HL-60 (cell line): ENCODE measurements at regions not wholly inside any gene's neighbourhood (a gene's known extent, or its start where the extent isn't known, plus 50 kb on each side); places are given as distances from the start of the nearest gene placed in this dataset.

Source experiments
- DNase-seq, 2 experiments: peaks; one replicate each; pipeline ENCODE4 v3.0.0-alpha.2; 2010 to 2020; ENCODE audit warnings: low read depth in 1 of 2, low spot score in 1 of 2
- H3K27ac ChIP-seq: fragments of 250-450 bp; sonication (Bioruptor Pico); replicated peaks from 2 replicates; pipeline ENCODE4 v1.5.1; 2020; ENCODE audit warnings: mild to moderate bottlenecking, moderate library complexity
- H3K27me3 ChIP-seq: fragments of 250-450 bp; sonication (Bioruptor Pico); 2 replicates; pipeline ENCODE4 v1.5.1; 2021; ENCODE audit warnings: mild to moderate bottlenecking, moderate library complexity; ENCODE audit not compliant: insufficient read depth, poor library complexity, severe bottlenecking
- H3K4me3 ChIP-seq: replicated peaks from 2 replicates; pipeline ENCODE4 v1.5.1; 2011; ENCODE audit warnings: mild to moderate bottlenecking, control low read depth, low read length; ENCODE audit not compliant: insufficient read depth
- GABPA ChIP-seq: IDR thresholded peaks from 2 replicates; pipeline ENCODE4 v1.6.1; 2012; ENCODE audit warnings: low read depth
- POLR2AphosphoS5 ChIP-seq: IDR thresholded peaks from 2 replicates; pipeline ENCODE4 v1.6.1; 2012; ENCODE audit warnings: low read depth
- SPI1 ChIP-seq: IDR thresholded peaks from 2 replicates; pipeline ENCODE4 v1.6.1; 2012; ENCODE audit warnings: low read depth, mild to moderate bottlenecking, borderline replicate concordance
- TF ChIP-seq, protein P1 (sequence below): IDR thresholded peaks from 2 replicates; pipeline ENCODE4 v1.6.1; 2012; ENCODE audit warnings: low read depth; ENCODE audit not compliant: insufficient replicate concordance
- TF ChIP-seq, protein P2 (sequence below): IDR thresholded peaks from one replicate; pipeline ENCODE4 v1.5.1; 2011; ENCODE audit warnings: low read length, control low read depth, inconsistent platforms; ENCODE audit not compliant: insufficient read depth

DNA sequence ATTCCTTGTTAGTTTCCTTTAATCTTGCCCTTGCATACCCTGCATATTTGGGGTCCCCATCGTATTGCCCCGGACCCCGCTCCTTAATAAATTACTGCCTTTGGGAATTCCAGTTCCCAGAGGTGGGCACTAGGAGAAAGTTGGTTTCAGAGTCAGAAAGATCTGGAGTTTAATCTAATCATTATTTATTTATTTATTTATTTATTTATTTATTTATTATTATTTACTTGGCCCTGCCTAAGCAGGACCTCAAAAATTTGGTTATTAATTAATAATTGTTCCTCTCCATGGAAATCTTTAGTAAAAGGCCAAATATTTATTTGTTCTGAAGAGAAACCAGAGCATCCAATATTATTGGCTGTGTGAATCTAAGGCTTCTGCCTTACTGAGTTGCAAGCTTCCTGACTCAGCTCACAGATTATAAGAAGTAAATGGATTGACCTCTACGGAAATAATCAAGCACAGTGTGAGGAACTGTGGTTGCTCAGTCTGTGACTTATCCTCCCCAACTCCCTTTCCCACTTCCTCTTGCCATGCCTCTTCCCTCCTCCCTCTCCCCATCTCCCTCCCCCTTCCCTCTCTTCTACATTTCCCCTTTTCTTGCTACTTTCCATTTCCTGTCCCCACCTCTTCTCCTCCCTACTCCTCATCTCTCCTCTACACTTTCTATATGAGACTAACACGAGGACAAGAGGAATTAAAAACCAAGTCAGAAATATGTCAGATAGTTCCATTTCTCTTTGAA lies 61.5 kb upstream of the AP1S2 start:
- H3K4me3 ChIP-seq: no peak overlapping the region
- peak; percentile 53; the same call in 1 of the 2 replicates for TF ChIP-seq POLR2AphosphoS5
- TF ChIP-seq, protein P1, sequence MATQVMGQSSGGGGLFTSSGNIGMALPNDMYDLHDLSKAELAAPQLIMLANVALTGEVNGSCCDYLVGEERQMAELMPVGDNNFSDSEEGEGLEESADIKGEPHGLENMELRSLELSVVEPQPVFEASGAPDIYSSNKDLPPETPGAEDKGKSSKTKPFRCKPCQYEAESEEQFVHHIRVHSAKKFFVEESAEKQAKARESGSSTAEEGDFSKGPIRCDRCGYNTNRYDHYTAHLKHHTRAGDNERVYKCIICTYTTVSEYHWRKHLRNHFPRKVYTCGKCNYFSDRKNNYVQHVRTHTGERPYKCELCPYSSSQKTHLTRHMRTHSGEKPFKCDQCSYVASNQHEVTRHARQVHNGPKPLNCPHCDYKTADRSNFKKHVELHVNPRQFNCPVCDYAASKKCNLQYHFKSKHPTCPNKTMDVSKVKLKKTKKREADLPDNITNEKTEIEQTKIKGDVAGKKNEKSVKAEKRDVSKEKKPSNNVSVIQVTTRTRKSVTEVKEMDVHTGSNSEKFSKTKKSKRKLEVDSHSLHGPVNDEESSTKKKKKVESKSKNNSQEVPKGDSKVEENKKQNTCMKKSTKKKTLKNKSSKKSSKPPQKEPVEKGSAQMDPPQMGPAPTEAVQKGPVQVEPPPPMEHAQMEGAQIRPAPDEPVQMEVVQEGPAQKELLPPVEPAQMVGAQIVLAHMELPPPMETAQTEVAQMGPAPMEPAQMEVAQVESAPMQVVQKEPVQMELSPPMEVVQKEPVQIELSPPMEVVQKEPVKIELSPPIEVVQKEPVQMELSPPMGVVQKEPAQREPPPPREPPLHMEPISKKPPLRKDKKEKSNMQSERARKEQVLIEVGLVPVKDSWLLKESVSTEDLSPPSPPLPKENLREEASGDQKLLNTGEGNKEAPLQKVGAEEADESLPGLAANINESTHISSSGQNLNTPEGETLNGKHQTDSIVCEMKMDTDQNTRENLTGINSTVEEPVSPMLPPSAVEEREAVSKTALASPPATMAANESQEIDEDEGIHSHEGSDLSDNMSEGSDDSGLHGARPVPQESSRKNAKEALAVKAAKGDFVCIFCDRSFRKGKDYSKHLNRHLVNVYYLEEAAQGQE: no peak
- TF ChIP-seq SPI1: peak; percentile 89
- no peaks in the 10 kb centered on the region for H3K27me3 ChIP-seq
- H3K27ac ChIP-seq: no peak overlapping the region
- peak; percentile 45 to 69 for DNase-seq

DNA sequence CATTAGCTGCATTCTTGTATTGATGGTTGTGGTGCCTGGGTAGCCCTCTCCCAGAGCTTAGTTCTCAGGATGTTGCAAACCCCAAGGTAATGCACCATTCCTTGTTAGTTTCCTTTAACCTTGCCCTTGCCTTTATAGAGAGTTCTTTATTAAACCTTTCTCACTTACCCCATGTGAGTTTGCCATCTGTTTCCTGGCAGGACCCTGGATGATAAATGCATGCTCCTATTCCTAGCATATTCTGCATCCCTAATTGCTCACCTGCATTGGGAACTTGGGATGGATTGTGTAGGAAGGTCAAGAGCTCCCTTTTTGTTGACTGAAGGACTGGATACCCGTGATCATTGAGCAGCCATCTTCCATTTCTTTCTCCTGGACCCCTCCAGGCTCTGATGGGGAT lies 59.9 kb upstream of the AP1S2 start:
- H3K27ac ChIP-seq: no peak overlapping the region
- DNase-seq: no peak
- no peaks in the 10 kb centered on the region for H3K27me3 ChIP-seq
- TF ChIP-seq, protein P2, sequence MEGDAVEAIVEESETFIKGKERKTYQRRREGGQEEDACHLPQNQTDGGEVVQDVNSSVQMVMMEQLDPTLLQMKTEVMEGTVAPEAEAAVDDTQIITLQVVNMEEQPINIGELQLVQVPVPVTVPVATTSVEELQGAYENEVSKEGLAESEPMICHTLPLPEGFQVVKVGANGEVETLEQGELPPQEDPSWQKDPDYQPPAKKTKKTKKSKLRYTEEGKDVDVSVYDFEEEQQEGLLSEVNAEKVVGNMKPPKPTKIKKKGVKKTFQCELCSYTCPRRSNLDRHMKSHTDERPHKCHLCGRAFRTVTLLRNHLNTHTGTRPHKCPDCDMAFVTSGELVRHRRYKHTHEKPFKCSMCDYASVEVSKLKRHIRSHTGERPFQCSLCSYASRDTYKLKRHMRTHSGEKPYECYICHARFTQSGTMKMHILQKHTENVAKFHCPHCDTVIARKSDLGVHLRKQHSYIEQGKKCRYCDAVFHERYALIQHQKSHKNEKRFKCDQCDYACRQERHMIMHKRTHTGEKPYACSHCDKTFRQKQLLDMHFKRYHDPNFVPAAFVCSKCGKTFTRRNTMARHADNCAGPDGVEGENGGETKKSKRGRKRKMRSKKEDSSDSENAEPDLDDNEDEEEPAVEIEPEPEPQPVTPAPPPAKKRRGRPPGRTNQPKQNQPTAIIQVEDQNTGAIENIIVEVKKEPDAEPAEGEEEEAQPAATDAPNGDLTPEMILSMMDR: no peak
- TF ChIP-seq, protein P1: no peak
- TF ChIP-seq SPI1: no peak
- TF ChIP-seq GABPA: no peak
- TF ChIP-seq POLR2AphosphoS5: no peak
- no peak overlapping the region for H3K4me3 ChIP-seq

DNA sequence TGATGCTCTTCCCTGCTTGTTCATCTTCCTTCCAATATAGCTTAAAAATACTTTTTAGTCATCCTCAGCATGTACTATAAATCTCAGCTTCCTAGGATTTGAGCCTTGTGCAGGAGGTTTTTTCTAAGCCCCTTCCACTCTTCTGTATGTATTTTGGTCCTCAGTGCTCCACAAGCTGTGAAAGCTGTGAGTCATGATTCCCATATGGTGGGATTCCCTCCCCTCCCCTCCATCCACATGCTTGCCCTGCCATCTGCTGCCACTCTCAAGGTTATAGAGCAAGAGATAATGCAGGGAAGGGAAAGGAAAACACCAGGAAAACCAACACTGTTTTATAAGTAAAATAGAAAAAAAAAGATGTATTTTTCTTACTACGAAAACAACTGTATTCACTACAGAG lies 58.5 kb upstream of the AP1S2 start:
- H3K4me3 ChIP-seq: no peak overlapping the region
- no peaks in the 10 kb centered on the region for H3K27me3 ChIP-seq
- TF ChIP-seq, protein P2: no peak
- TF ChIP-seq POLR2AphosphoS5 (no peak), GABPA (no peak), SPI1 (no peak)
- TF ChIP-seq, protein P1: no peak
- H3K27ac ChIP-seq: no peak overlapping the region
- no peak for DNase-seq
